ENCODE measurements at regions not wholly inside any gene's neighbourhood (a gene's known extent, or its start where the extent isn't known, plus 50 kb on each side); places are given as distances from the start of the nearest gene placed in this dataset.

DNA sequence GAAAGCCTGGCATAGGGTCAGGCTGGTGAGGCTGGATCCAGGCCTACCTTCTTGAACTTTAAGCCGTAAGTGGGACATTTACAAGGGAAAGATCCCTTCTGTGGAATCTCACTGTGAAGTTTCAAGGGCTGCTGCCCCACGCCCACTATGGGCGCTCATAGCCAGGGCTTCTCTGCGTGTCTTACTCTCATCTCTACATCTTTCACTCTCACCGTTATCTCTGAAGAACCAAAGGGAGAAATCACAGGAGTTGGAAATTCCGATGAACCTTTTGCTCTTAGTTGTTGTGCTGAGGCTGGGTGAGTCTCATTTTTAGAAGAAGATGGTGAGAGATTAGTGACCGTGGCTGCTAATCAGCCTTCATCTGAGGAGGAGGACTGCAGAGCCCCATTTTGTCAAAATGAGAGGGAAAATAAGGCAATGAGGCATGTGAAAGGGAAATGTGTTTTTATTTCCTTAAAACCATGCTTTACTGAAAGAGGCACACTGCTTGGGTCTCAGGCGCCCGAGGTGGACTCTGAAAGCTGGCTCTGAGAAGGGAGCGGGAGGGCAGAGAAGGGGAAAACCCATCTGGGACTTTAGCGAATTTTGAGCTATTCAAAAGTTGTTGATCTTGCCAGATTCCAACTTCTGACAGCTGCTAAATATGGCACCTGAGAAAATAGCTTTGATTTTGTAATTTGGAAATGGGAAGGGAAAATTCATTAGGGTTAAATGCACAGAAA, 301.5 kb downstream of the CLIC5 start:
- no peaks in the 10 kb centered on the region for H3K36me3 ChIP-seq (ENCODE audit: control insufficient read depth in 2 of 2, extremely low read depth in 1 of 2, insufficient read depth in 2 of 2, low read length in 2 of 2)

More for the DNA sequence above, 301.5 kb downstream of the CLIC5 start:
- no peak for FAIRE-seq
- Histone ChIP-seq H3K9me1 (ENCODE audit: control insufficient read depth, extremely low read depth, insufficient read depth, low read length) (no peaks in the 10 kb centered on the region), H4K20me1 (ENCODE audit: control insufficient read depth, extremely low read depth, insufficient read depth, low read length) (no peaks in the 10 kb centered on the region), H3K27me3 (ENCODE audit: control insufficient read depth, extremely low read depth, insufficient read depth, low read length) (no peaks in the 10 kb centered on the region), H3K4me3 (ENCODE audit: control insufficient read depth in 2 of 3, extremely low read depth in 1 of 3, insufficient read depth in 2 of 3, low read depth in 1 of 3, low read length in 3 of 3) (no peak overlapping the region), H3K27ac (ENCODE audit: control insufficient read depth, insufficient read depth, low read length) (no peak overlapping the region), H3K9me3 (ENCODE audit: control insufficient read depth, low read depth, low read length) (no peaks in the 10 kb centered on the region), H3K9ac (ENCODE audit: control insufficient read depth, extremely low read depth, insufficient read depth, low read length) (no peak overlapping the region), H3K79me2 (ENCODE audit: control insufficient read depth, insufficient read depth, low read length) (no peaks in the 10 kb centered on the region), H3K4me2 (ENCODE audit: control insufficient read depth, extremely low read depth, insufficient read depth, low read depth, low read length) (peak overlapping the region; percentile 45), H3K4me1 (ENCODE audit: control insufficient read depth, extremely low read depth, insufficient read depth, low read length) (no peaks in the 10 kb centered on the region), H2AFZ (ENCODE audit: control insufficient read depth, low read length) (peak overlapping the region; percentile 59)
- DNase-seq (ENCODE audit: low read depth, low spot score): no peak
- TF ChIP-seq CTCF (optimal IDR thresholded peaks at IDR 0.05 in 1 of 3, IDR thresholded peaks at IDR 0.05 in 1 of 3, conservative IDR thresholded peaks at IDR 0.05 in 1 of 3; ENCODE audit: extremely low read depth in 1 of 3, insufficient read depth in 2 of 3, low read length in 3 of 3) (no peak), EZH2 (IDR thresholded peaks at IDR 0.05; ENCODE audit: low read length) (no peak)
- dilution Hi-C loops (cut with MboI; ENCODE audit: extremely low pct_ligation_motif_present, low sequenced_read_pairs): loop anchor here (25.0 kb wide), 1 partner anchor 327 kb away; the partner anchor contains the start of gene SUPT3H
